ENCODE measurements at regions not wholly inside any gene's neighbourhood (a gene's known extent, or its start where the extent isn't known, plus 50 kb on each side); places are given as distances from the start of the nearest gene placed in this dataset.

DNA sequence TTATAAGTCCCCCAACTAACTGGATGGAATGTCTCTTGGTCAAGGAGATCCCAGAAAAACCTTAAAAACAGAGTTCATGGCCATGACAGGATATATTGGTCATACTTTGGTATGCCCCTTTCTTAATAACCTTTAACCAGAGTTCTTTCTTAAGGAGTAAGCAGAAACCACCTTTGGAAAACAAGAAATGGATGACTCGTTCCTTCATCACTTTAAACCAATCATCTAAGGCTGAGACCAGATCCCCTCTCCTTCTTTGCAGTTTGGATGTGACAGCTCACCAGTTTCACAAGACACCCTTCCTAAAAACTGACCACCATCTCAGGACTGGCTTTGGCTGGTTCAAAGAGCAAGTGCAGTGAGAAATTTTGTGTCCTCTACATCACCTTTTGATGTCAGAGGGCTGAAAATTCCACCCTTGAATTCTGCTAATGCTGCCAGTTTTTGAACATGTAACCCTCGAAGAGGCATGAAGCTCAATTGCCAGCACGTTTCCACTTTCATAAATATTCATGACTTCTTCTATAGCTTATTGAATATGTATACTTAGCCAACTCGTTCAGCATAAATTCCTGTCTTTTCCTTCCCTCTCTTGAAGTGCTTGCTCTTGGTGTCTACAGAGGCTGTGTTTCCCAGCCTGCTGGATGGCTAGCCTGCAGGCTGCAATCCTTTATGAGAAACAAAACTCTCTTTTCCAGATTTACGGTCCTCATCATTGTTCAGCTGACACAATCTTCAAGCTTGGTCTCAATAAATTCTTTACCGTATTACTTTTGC is 1323.5 kb upstream of the TMEFF2 start:
- Histone ChIP-seq H4K20me1 (ENCODE audit: insufficient read depth, low read length, poor library complexity, severe bottlenecking) (no peaks in the 10 kb centered on the region), H2AFZ (ENCODE audit: low read length) (no peak overlapping the region), H3K36me3 (ENCODE audit: insufficient read depth, low read length) (no peaks in the 10 kb centered on the region), H3F3A (ENCODE audit: low read depth) (no peaks in the 10 kb centered on the region), H3K4me3 (ENCODE audit: low read length, poor library complexity, severe bottlenecking) (no peak overlapping the region), H3K27me3 (ENCODE audit: insufficient read depth, low read length, poor library complexity, severe bottlenecking) (no peaks in the 10 kb centered on the region), H3K79me2 (ENCODE audit: insufficient read depth, low read length) (no peaks in the 10 kb centered on the region), H3K4me1 (ENCODE audit: insufficient read depth, low read length, poor library complexity, severe bottlenecking) (no peaks in the 10 kb centered on the region), H3K9ac (ENCODE audit: low read depth, low read length, poor library complexity, severe bottlenecking) (no peak overlapping the region), H3K4me2 (ENCODE audit: low read depth, low read length, poor library complexity, severe bottlenecking) (no peak overlapping the region), H3K9me3 (ENCODE audit: insufficient read depth, low read depth, low read length) (no peaks in the 10 kb centered on the region), H3K9me2 (replicated peaks; ENCODE audit: low read depth, low read length) (no peaks in the 10 kb centered on the region)
- TF ChIP-seq CTCF (conservative IDR thresholded peaks at IDR 0.05; ENCODE audit: low read length) = no peak
- no peak for TF ChIP-seq EZH2phosphoT487 (IDR thresholded peaks at IDR 0.05; ENCODE audit: borderline replicate concordance)

DNA sequence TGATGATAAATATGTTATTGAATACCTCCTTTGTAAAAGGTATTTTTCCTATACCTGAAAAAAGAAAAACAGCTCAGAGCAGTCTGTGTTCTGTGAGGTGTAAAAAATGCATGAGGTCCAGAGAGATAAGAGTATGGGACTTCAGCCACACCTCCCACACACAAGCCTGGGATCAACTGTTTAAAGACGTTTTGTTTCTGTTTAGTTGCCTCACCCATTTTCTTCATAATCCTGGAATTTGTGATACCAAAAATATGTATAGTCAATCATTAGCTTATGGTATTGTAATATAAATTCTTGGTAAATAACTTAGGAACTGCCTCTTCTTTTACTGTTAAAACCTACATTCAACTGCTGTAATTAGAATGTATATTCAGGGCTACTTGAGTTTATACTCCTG is 1322.9 kb upstream of the TMEFF2 start:
- H3K4me2 ChIP-seq (ENCODE audit: low read depth, low read length, poor library complexity, severe bottlenecking) = no peak overlapping the region

DNA sequence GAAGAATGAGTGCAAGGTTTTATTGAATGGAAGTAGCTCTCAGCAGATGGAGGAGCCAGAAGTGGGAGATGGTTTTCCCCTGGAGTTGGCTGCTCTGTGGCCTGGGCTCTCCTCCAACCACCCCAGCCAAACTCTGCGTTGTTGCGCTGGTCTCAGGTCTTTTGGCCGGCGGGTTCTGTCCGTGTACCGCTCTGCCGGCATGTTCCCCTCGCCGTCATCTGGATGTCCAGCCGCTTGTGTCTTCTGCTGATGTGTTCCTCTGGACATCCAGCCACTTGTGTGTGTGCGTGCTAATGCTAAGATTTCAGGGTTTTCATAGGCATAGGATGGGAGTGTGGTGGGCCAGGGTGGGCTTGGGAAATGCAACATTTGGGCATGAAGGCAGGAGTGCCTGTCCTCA is 1311.3 kb upstream of the TMEFF2 start:
- Histone ChIP-seq H3K79me2 (ENCODE audit: insufficient read depth, low read length) (no peaks in the 10 kb centered on the region), H3K9ac (ENCODE audit: low read depth, low read length, poor library complexity, severe bottlenecking) (no peak overlapping the region), H3K27me3 (ENCODE audit: insufficient read depth, low read length, poor library complexity, severe bottlenecking) (no peaks in the 10 kb centered on the region), H3K9me2 (replicated peaks; ENCODE audit: low read depth, low read length) (no peaks in the 10 kb centered on the region), H3K36me3 (ENCODE audit: insufficient read depth, low read length) (no peaks in the 10 kb centered on the region), H3F3A (ENCODE audit: low read depth) (no peaks in the 10 kb centered on the region), H2AFZ (ENCODE audit: low read length) (no peak overlapping the region), H3K4me3 (ENCODE audit: low read length, poor library complexity, severe bottlenecking) (no peak overlapping the region), H4K20me1 (ENCODE audit: insufficient read depth, low read length, poor library complexity, severe bottlenecking) (no peaks in the 10 kb centered on the region), H3K4me1 (ENCODE audit: insufficient read depth, low read length, poor library complexity, severe bottlenecking) (no peaks in the 10 kb centered on the region), H3K4me2 (ENCODE audit: low read depth, low read length, poor library complexity, severe bottlenecking) (no peak overlapping the region), H3K9me3 (ENCODE audit: insufficient read depth, low read depth, low read length) (no peaks in the 10 kb centered on the region)
- TF ChIP-seq CTCF (conservative IDR thresholded peaks at IDR 0.05; ENCODE audit: low read length) = no peak
- no peak for TF ChIP-seq EZH2phosphoT487 (IDR thresholded peaks at IDR 0.05; ENCODE audit: borderline replicate concordance)

More for the DNA sequence above, 1322.9 kb upstream of the TMEFF2 start:
- no peaks in the 10 kb centered on the region for H3K79me2 ChIP-seq (ENCODE audit: insufficient read depth, low read length)
- no peak overlapping the region for H2AFZ ChIP-seq (ENCODE audit: low read length)
- no peak overlapping the region for H3K4me3 ChIP-seq (ENCODE audit: low read length, poor library complexity, severe bottlenecking)
- H3K9me3 ChIP-seq (ENCODE audit: insufficient read depth, low read depth, low read length) = no peaks in the 10 kb centered on the region
- H4K20me1 ChIP-seq (ENCODE audit: insufficient read depth, low read length, poor library complexity, severe bottlenecking) = no peaks in the 10 kb centered on the region
- H3K4me1 ChIP-seq (ENCODE audit: insufficient read depth, low read length, poor library complexity, severe bottlenecking) = no peaks in the 10 kb centered on the region
- no peaks in the 10 kb centered on the region for H3K36me3 ChIP-seq (ENCODE audit: insufficient read depth, low read length)
- H3K9me2 ChIP-seq (replicated peaks; ENCODE audit: low read depth, low read length) = no peaks in the 10 kb centered on the region
- no peak overlapping the region for H3K9ac ChIP-seq (ENCODE audit: low read depth, low read length, poor library complexity, severe bottlenecking)
- H3K27me3 ChIP-seq (ENCODE audit: insufficient read depth, low read length, poor library complexity, severe bottlenecking) = no peaks in the 10 kb centered on the region
- TF ChIP-seq EZH2phosphoT487 (IDR thresholded peaks at IDR 0.05; ENCODE audit: borderline replicate concordance) (no peak), CTCF (conservative IDR thresholded peaks at IDR 0.05; ENCODE audit: low read length) (no peak)
- H3F3A ChIP-seq (ENCODE audit: low read depth) = no peaks in the 10 kb centered on the region
